ENCODE measurements at regions not wholly inside any gene's neighbourhood (a gene's known extent, or its start where the extent isn't known, plus 50 kb on each side); places are given as distances from the start of the nearest gene placed in this dataset.
A peak's percentile ranks its signal among the peaks of the same experiment; 100 is the strongest.
"Not testable (repeated sequence)": the region's sequence is repeated elsewhere in the genome, so short reads cannot be mapped to it uniquely, and the experiment has no call there.

DNA sequence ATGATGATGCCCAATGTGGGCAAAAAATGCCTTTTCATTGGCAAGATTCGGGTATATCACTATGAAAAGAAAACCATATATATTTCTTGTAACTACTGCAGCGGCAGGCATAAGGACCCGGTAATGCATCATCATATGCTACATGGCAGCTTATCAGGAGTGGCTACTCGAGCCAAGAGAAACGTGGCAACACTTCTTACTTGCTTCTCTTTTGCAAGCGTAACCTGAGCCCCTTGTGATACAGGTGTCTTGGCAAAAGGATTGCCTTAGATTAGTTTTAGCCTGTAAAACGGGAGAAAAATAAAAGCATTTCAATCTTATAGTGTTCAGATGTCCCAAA lies 280.3 kb downstream of the SPRY1 start:
- DNase-seq = no peak

GRCh38 chr4:123682931-123683330 lies 286.3 kb downstream of the SPRY1 start:
- DNase-seq = no peak

GRCh38 chr4:123684937-123685336 lies 288.3 kb downstream of the SPRY1 start:
- DNase-seq = not testable (repeated sequence)

GRCh38 chr4:123695531-123695930 lies 298.9 kb downstream of the SPRY1 start:
- DNase-seq = not testable (repeated sequence)

GRCh38 chr4:123696687-123697086 lies 300.1 kb downstream of the SPRY1 start:
- DNase-seq = no peak

DNA sequence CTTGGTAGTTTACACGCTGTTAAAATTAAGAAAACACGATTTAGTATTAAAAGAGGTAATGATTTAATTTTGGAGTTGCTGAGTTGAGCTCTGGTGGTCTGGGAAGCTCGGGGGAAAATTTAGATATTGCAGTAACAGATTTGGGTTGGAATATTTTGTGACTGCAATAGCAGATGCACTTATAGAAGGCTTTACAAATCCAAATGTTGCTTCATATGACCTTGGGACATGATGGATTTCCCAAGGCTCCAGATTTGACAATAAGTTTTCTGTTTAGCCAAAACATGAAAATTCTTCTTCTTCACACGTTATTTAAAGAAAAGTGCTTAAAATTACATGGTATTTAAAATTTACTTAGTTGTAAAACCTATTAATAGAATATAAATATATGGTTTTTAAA lies 302.0 kb downstream of the SPRY1 start:
- DNase-seq = no peak

DNA sequence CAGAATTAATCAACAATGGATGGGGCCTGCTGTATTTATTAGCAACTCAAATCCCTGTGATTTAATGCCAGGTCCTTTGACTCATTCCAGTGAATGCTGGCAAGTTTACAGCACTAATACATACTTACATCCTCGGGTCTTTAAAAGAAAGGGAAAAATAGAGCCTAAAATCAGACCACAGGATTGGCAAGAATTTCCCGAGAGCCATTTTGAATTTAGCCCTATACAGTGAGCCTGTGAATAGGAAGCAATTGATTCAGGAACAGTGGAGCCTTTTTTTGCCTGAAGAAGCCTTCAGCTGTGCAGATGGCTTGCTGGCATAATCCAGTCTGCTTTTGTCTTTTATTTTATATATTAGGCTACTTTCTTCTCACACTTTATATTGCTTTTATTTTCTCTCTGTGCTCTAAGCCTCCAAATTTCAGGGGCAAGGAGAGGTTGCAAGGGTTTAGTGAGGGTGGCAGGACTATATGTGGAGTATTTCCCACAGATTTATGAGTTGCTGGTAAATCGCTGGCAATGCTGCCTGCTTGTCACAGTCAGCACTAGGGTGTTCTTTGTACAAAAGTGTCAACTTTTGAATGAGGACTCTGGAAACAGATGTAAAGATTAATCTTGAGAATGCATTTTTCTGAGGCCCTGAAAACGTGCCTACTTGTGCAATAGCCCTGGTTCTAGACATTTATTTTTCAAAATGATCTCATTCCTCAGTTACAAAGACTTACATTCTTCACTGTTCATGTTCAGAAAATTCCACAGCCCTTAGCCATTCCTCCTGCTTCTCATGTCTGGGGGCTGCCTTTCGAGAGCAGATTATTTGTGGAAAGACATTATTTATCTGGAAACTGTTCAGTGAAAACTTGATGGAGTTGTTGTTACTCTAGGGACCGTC lies 303.5 kb downstream of the SPRY1 start:
- DNase-seq = no peak

- no peak for DNase-seq
Observed at GRCh38 chr4:123701131-123701575, 304.6 kb downstream of the SPRY1 start.

DNA sequence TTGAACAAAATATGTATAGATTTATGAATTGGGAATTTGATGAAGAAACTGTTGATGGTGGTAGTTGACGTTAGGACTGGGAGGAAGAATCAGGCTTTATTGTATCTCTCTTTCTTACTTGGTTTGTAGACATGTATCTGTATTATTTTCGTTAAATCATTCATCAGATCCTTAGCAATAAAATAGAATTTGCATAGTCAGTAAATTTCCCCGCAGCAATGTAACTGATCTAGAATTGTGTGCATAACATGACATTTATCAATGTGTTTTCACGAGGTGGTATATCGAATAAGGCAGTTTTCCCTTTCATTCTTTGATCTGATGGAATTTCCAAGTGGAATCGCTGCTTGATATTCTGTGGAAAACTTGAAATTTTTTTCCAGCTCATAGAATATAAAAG lies 308.8 kb downstream of the SPRY1 start:
- no peak for DNase-seq

- DNase-seq = no peak
Observed at GRCh38 chr4:123706973-123707372, 310.4 kb downstream of the SPRY1 start.

DNA sequence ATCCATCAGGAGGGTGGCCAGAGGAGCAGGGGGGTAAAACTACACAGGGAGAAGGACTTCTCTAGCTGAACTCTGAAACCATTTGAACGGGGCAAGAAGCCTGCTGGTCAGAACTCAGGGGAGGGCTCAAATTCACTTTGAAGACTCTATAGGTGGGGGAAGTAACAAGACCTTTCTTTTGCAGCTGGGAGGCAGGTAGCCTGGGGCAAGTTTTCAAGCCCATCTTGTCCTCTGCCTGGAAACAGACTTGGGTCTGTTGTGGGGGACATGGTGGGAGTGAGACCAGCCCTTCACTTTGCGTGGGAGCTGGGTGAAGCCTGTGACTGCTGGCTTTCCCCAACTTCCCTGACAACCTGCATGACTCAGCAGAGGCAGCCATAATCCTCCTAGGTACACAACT lies 312.3 kb downstream of the SPRY1 start:
- DNase-seq = no peak

DNA sequence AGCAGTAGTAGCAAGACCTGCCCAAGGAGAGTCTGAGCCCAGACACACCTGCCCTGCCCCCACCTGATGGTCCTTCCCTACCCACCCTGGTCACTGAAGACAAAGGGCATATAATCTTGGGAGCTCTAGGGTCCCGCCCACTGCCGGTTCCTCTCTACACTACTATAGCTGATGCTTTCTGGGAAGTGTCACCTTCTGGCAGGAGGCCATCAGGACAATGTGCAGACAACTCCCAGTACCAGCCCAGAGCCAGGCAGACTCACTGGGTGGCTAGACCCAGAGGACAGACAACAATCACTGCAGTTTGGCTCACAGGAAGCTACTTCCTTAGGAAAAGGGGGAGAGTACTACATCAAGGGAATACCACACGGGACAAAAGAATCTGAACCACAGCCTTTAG lies 312.7 kb downstream of the SPRY1 start:
- no peak for DNase-seq

GRCh38 chr4:123731035-123731434 lies 334.4 kb downstream of the SPRY1 start:
- no peak for DNase-seq

GRCh38 chr4:123737156-123737555 lies 340.6 kb downstream of the SPRY1 start:
- DNase-seq = no peak

DNA sequence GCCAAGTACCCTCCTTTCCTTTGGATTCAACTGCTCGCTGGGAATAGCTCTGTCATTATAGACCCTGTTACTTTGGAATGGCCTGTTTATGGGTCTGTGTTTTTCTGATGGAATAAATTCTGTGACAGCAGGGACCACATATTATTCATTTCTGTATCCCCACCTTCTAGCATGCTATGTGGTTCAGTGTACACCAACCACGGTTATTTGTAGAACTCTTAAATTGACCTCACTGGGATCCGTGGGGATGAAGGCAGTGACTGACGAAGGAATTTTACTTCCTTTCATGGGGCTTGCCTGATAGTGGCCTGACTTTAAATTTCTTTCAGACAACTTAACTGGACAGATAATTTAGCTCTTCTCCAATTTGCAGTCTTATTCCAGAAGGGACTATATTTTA lies 343.2 kb downstream of the SPRY1 start:
- DNase-seq = no peak

GRCh38 chr4:123740236-123740635 lies 343.6 kb downstream of the SPRY1 start:
- no peak for DNase-seq

DNA sequence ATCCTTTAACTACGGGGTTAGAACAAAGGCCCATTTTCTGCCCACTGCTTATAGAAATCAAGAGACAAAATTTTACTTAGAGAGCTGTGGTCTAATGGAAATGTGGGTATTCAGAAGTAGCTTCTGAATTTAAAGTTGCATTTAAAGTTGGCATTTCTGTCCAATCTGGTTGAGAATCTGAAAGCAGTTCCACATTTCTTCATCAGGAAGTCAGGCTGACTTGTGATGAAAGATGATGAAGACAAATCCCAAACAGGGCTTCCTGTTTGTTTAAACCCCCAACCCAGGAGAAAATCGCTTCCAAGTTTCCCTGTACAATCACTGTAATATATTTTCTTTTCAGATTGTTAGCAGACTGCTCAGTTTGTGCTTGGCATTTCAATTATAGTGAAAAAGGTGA lies 345.3 kb downstream of the SPRY1 start:
- peak; percentile 12 for DNase-seq

DNA sequence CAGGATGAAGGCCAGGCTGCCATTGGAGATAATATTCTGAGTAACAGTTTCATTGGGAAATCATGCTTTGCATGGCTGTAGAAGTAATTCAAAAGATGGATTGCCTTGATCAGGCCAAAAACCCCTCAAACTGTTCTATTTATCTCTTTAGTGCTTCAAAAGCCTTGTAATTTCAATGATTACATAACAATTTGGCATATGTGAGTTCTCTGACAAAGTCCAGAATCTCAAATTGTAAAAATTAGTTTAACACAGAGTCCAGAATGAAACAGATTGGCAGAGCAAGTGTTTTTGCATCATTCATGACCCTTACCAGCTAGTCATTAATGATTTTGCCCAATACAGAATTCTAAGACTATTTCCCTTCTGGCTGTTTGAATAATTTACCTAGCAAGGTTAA lies 347.3 kb downstream of the SPRY1 start:
- DNase-seq = no peak

DNA sequence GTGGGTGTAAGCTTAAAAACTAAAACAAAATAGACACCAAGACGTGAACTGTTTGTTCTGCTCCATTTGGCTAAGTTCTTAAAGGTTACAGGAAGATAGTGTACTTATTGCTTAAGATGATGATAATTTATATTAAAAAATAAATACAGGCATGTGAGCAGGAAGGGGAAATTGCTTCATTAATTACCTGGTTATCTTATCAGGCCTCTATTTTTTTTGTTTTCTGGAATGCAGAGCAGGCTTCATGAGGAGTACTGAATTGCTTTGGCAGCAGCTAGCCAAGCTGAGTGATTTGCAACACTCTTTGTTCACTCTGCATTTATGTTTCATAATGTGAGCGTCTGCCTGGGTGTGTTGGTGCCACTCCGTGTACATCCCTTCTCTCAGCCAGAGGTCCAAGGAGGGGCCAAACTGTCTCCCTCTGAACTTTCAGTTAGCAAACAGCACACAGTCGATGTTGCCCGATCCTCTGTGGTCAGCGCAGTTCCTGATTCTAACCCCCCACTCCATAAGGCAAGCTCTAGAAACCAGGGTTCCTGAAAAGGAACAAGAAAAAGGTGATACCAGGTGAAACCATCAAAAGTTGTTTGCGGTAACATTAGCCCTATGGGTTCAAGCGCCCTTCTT lies 348.2 kb downstream of the SPRY1 start:
- DNase-seq = no peak

- no peak for DNase-seq
Observed at GRCh38 chr4:123747016-123747415, 350.4 kb downstream of the SPRY1 start.

DNA sequence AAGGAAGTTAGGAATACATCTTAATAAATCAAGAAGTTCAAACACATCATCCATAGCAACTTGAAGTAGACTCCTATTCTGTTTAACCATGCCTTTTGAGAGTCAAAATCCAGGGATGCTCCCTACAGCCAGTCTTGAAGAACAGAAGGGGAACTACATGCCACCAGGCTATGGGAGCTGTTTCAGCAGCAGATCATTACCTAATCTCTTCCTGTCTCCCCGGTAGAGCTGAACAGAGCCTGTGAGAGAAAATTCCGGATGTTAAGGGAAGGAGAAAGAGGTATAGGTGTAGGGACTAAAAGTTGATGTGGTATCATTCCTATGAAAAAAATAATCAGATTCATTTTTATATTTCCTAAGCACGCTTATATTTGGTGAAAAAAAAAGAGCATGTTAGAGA lies 352.2 kb downstream of the SPRY1 start:
- DNase-seq = no peak

DNA sequence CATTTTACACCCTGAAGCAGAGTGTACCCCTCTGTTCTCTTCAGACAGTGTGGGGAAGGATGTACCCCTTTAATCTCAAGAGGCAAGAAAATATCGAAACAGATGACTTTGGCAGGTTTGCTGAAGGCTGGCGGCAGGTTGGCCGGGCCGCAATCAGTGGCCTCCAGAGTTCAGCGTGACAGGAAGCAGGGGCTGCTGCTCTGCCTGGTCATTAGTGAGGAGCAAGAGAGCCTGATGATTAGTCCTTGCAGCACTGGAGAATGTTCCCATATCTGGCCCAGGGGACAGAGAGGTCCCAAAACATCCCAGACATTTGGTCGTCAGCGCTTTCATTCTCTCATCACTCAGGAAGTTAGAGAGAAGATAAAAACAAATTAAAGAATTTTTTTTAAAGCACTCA lies 352.8 kb downstream of the SPRY1 start:
- DNase-seq = no peak

DNA sequence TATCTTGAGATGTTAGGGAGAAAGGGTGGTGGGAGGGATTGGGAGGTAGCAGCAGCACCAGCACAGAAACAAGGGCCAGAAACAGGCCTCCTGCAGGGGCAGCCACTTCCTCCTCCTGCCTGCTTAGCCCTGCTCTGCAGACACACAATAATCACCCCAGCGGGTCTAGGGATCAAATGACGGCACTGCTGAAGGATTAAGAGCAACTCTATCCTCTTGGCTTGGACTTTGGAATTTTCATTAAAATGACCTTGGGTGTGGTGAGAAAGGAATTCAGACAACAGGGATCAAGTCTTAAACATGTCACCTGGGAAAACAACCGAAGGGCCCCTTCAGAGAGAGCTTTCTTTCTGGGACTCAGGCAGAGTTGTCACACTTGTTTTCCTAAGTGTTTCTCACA lies 353.4 kb downstream of the SPRY1 start:
- DNase-seq = no peak

- DNase-seq = no peak
Observed at GRCh38 chr4:123755655-123756054, 359.1 kb downstream of the SPRY1 start.

- no peak for DNase-seq
Observed at GRCh38 chr4:123767806-123768205, 371.2 kb downstream of the SPRY1 start.
